ENCODE measurements at regions not wholly inside any gene's neighbourhood (a gene's known extent, or its start where the extent isn't known, plus 50 kb on each side); places are given as distances from the start of the nearest gene placed in this dataset.
A peak's percentile ranks its signal among the peaks of the same experiment; 100 is the strongest.
"Not testable (repeated sequence)": the region's sequence is repeated elsewhere in the genome, so short reads cannot be mapped to it uniquely, and the experiment has no call there.

- DNase-seq (ENCODE audit: low read depth in 2 of 3, low spot score in 2 of 3) = not testable (repeated sequence)
These were observed 69.9 kb downstream of the ALG1L2 start for GRCh38 chr3:130151555-130151954.

GRCh38 chr3:130153247-130153646 is 71.6 kb downstream of the ALG1L2 start:
- not testable (repeated sequence) for DNase-seq (ENCODE audit: low read depth in 2 of 3, low spot score in 2 of 3)

- DNase-seq (ENCODE audit: low read depth in 2 of 3, low spot score in 2 of 3) = not testable (repeated sequence)
These were observed 73.8 kb downstream of the ALG1L2 start for GRCh38 chr3:130155464-130155863.

DNA sequence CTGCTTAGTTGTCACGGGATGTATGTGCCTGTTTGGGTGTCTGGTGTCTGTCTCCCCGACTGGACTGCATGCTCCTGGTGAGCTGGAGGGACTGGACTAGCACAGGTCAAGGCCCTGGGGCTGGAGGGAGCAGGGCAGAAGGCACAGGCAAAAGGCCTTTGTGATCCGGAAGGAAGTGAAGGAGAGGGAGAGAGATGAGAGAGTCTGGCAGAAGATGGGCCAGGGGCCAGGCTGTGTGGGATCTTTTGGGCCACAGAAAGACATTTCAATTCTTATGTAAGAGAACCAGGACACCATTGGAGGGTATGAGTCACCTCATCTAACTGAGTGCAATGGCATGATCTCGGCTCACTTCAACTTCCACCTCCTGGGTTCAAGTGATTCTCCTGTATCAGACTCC is 85.2 kb downstream of the ALG1L2 start:
- DNase-seq (ENCODE audit: low read depth in 2 of 3, low spot score in 2 of 3) = not testable (repeated sequence)

DNA sequence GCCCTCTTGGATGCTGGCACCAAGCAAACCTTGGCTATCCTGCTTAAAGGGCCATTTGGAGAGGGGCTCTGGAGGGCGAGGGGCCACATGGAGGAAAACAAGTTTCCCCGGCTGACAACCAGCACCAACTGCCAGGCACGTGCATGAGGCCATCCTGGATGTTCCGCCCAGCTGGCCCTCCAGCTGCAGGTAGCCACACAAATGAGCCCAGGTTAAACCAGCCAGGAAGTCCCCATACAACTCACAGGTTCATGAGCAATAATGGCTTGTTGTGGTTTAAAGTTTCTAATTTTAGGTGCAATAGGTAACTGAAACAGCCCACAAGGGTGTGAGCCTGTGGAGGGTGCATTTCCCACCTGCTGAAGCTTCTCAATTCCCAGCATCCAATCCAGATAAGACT is 93.6 kb downstream of the ALG1L2 start:
- not testable (repeated sequence) for DNase-seq (ENCODE audit: low read depth in 2 of 3, low spot score in 2 of 3)

DNA sequence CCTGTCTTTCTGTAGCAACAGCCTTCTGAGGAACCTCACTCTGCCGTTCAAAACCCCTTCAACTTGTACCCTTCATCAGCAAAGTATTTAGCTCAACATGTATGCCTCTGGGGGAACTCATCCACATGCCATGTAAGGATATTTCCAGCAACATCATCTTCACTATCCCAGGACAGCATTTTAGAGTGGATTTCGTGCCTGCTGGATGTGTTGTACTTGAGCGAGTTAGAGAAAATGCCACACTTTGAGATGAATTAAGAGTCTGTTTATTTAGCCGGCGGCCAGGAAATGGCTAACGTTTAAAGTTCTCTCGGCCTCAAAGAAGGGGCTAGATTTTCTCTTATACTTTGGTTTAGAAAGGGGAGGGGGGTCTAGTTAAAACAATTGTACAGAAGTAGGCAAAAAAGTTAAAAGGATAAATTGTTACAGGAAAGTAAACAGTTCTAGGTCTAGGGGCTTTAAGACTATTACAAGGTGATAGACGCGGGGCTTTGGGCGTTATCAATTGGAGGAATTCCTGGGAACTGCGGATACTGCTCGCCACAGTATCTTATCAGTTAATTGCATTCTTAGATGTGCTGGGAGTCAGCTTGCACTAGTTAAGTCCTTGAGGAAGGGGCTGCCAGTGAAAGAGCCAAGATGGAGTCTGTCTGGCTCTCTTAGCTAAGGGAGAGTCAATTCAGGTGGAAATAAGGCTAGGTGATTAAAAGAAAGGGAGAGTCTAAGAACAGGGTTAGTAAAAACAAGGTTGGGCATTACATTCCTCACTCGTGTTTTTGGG is 95.0 kb downstream of the ALG1L2 start:
- not testable (repeated sequence) for DNase-seq (ENCODE audit: low read depth in 2 of 3, low spot score in 2 of 3)

- DNase-seq (ENCODE audit: low read depth in 2 of 3, low spot score in 2 of 3) = not testable (repeated sequence)
These were observed 97.2 kb downstream of the ALG1L2 start for GRCh38 chr3:130178835-130179234.

DNA sequence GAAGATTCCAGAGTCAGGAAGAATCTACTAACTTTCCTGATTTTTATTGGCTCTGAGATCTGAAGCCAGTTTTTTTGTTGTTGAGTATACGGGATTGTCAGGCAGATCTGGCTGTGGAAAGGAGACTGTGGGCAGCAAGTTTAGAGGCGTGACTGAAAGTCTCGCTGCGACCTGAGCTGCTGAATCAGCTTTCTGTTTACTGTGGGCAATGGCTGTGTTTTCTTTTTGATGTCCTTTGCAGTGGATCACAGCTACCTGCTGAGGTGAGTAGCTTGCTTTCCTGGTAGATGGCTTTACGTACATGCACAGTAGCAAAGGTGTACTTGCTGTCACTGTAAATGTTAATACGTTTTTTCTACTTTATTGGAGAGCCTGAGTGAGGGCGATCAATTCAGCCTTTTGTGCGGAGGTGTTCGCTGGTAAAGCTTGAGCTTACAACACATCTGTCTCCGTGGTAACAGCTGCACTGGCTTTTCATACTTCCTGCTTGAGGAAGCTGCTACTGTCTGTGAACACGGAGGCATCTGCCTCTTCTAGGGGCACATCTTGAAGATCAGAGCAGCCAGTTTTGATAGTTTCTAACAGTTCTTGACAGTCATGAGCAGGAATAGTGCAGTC is 97.8 kb downstream of the ALG1L2 start:
- peak; percentile 24 to 54 (median 40) for DNase-seq (ENCODE audit: low read depth in 2 of 3, low spot score in 2 of 3)

GRCh38 chr3:130182475-130182874 is 100.8 kb downstream of the ALG1L2 start:
- DNase-seq (ENCODE audit: low read depth in 2 of 3, low spot score in 2 of 3) = not testable (repeated sequence)

DNA sequence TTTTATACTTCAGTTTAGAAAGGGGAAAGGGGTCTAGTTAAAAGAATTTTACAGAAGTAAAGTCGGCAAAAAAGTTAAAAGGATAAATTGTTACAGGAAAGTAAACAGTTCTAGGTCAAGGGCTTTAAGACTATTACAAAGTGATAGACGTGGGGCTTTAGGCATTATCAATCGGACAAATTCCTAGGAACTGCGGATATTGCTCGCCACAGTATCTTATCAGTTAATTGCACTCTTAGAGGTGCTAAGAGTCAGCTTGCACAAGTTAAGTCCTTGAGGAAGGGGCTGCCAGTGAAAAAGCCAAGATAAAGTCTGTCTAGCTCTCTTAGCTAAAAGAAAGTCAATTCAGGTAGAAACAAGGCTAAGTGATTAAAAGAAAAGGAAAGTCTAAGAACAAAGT is 102.1 kb downstream of the ALG1L2 start:
- peak in 1 of 3 donors; percentile 6 for DNase-seq (ENCODE audit: low read depth in 2 of 3, low spot score in 2 of 3)

DNA sequence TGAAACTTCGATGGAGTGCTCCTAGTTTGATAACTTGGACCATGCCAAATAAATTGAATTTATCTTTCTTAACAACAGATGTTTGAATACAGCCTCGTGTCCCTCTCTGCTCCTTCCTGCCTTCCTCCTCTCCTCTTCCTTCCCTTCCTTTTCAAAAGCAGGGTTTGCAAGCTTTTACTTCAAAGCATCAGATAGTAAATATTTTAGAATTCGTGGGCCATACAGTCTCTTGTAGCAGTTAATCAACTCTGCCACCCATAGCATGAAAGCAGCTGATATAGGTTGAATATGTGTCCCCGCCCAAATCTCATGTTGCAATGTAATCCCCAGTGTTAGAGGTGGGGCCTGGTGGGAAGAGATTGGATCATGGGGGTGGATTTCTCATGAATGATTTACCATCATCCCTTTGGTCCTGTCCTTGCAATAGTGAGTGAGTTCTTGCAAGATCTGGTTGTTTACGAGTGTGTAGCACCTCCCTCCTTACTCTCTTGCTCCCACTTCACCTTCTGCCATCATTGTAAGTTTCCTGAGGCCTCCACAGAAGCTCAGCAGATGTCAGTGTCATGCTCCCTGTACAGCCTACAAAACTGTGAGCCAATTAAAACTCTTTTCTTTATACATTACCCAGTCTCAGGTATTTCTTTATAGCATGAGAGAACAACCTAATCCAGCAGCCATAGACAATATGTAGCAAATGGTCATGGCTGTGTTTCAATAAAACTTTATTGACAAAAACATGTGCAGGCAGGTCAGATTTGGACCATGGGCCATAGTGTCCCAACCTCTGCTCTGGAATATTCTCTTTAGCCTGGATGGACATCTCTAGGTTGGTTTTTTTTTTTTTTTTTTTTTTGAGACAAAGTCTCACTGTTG is 102.8 kb downstream of the ALG1L2 start:
- not testable (repeated sequence) for DNase-seq (ENCODE audit: low read depth in 2 of 3, low spot score in 2 of 3)

- DNase-seq (ENCODE audit: low read depth in 2 of 3, low spot score in 2 of 3) = not testable (repeated sequence)
These were observed 119.6 kb downstream of the ALG1L2 start for GRCh38 chr3:130201272-130201671.

DNA sequence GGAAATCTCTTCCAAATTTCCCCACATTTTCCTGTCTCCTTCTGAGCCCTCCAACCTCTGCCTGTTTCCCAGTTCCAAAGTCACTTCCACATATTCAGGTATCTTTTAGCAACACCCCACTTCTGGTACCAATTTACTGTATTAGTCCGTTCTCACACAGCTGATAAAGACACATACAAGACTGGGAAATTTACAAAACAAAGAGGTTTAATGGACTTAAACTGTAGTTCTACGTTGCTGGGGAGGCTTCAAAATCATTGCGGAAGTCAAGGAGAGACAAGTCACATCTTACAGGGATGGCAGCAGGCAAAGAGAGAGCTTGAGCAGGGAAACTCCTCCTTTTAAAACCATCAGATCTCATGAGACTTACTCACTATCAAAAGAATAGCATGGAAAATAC is 122.0 kb downstream of the ALG1L2 start:
- not testable (repeated sequence) for DNase-seq (ENCODE audit: low read depth in 2 of 3, low spot score in 2 of 3)

GRCh38 chr3:130227540-130227939 is 117.9 kb upstream of the COL6A5 start:
- no peak for DNase-seq (ENCODE audit: low read depth in 2 of 3, low spot score in 2 of 3)

DNA sequence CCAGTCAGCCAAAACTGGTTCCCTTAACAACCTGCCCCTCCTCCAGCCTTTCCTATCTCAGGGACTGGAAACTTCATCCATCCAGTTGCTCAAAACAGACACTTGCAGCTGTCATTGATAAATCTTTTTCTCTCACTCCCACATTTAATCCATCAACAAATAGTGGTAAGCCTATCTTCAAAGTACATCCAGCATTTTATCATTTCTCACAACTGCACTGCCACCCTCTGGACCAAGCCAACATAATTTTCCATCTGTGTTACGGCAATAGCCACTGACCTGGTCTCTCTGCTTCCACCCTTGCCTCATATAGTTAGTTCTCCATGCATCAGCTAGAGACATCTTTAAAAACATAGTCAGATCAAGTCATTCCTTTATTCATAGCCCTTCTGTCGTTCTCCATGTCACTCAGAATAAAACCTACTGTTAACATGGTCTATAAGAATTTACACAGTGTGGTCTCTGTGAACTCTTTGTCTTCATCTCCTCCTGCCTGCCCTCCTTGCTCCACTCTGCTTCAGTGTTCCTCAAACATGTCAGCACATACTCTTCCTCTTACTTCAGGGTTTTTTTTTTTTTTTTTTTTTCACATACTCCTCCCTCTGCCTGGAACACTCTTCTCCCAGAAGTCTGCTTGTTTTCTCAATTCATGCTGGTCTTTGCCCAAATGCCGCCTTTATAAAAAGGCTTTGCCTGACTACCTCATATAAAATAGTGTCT is 102.5 kb upstream of the COL6A5 start:
- peak in 2 of 3 donors; percentile 13 to 52 for DNase-seq (ENCODE audit: low read depth in 2 of 3, low spot score in 2 of 3)

DNA sequence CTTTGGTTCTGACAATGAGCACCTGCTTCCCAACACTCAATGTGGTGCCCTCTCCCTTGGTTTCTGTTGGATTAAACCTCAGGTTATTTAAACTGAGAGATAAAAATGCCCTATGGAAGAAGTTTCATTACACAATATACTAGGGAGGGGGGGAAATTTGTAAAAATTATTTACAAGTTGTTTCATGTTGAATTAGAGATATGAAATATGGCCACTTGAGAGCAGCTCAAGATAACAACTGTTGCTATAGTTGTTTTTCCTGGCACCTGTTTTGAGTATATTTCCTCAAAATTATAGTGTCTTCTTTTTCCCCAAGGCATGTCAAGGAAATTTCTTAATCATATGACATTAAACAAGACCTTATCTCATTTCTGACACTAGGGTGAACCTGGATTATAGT is 101.7 kb upstream of the COL6A5 start:
- no peak for DNase-seq (ENCODE audit: low read depth in 2 of 3, low spot score in 2 of 3)

DNA sequence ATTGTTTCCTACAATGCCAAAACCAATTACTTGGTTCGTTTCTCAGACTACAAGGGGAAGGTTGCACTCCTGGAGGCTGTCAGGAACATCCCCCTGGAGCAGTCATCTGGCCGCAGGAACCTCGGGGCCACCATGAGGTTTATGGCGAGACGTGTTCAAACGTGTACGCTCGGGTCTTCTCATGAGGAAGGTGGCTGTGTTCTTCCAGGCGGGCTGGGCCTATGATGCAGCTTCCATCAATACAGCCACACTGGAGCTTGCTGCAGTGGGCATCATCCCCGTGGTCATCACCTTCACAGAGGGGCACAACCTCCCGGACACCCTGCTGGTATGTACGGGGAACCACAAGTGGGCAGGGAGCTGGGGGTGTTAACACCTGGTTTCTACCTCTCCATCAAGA is 94.5 kb upstream of the COL6A5 start:
- DNase-seq (ENCODE audit: low read depth in 2 of 3, low spot score in 2 of 3) = no peak

DNA sequence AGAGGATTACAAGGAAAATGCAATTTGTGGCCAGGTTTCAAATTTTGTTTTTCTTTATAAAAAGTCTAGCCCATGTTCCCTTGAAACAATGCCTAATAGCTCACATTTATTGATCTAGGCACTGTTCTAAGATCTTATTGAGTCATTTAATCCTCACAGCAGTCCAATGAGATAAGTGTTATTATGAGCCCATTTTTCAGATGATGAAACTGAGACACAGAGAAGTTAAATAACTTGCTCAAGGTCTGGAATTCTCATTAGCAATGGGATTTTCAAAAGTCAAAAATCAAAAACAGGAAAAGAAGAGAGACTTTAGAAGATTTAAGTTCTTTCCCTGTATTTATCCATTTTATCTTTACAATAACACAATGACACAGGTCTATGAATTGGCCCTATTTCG is 90.0 kb upstream of the COL6A5 start:
- DNase-seq (ENCODE audit: low read depth in 2 of 3, low spot score in 2 of 3) = no peak

DNA sequence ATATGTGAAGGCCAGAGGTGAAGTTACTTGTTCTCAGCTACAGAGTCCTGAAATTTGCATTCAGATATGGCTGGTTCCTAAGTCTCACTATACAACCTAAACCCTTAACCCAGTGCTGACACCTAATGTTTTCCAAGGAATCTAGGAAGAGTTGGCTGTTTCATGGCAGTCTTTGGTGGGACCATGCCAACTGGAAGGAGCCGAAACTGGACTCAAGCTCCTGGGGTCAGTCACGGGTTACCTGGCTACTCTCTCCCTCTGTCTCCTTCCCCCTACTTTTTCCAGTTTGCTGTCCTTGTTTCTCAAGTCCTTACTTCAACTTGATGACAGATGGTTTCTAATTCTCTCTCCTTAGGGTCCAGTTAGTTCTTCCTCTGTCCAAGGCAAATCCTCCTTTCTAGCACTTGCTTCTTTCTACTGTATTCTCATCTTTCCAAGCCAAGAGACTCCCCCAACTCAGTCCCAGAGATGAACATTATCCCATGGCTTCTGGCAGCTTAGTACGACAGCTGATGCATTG is 88.6 kb upstream of the COL6A5 start:
- no peak for DNase-seq (ENCODE audit: low read depth in 2 of 3, low spot score in 2 of 3)

DNA sequence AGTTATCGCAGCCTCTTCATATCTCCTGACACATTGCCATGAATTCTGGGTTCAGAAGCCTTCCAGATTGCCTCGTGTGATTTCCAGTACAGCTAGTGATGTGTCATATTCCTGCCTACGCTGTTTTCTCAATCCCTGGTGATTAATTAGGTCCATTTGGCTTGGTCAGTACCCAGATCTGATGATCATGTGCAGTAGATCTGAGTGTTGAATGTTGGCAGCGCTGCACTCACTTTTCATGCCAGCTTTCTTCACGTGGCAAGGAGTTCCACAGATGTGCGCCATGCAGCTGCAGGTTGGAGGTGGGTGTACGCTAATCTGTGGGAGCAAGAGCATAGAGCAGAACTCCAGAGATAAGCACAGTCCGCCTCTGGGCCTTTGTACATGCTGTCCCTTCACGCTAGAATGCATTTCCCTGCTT is 86.9 kb upstream of the COL6A5 start:
- no peak for DNase-seq (ENCODE audit: low read depth in 2 of 3, low spot score in 2 of 3)
